ENCODE measurements at regions not wholly inside any gene's neighbourhood (a gene's known extent, or its start where the extent isn't known, plus 50 kb on each side); places are given as distances from the start of the nearest gene placed in this dataset.

DNA sequence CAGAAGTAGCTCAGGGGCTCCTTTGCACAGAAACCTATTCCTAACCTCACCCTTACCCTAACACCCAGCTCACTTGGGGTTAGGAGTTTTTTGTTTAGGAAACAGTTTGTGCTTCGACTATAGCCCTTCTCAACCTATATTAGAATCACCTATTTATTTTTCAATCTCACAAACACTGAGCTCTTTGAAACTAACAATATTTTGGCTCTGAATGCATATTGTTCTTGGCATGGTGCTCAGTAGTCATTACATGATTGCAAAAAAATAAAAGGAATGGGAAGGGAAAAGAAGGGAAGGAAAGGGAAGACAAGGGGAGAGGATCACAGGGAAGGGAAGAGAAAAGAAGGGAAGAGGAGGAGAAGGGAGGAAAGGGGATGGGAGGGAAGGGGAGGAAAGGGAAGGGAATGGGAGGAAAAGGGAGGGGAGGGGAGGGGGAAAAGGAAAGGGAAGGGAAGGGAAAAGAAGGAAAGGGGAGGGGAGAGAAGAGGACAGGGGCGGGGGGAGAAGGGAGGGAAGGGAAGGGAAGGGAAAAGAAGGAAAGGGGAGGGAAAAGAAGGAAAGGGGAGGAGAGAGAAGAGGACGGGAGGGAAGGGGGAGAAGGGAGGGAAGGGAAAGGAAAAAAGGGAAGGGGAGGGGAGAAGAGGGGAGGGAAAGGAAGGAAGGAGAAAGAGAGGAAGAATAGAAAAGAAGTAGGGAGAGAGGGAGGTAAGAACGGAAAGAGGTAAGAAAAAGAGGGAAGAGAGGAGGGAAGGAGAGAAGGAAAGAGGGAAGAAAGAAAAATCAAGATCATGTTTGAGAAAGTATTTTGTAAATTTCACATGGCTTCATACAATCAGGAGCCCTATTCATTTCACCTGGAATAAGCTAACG is 484.1 kb upstream of the NFIA start:
- TF ChIP-seq POLR2AphosphoS5 (IDR thresholded peaks at IDR 0.05; ENCODE audit: low read depth) = no peak
- TF ChIP-seq, protein P1, sequence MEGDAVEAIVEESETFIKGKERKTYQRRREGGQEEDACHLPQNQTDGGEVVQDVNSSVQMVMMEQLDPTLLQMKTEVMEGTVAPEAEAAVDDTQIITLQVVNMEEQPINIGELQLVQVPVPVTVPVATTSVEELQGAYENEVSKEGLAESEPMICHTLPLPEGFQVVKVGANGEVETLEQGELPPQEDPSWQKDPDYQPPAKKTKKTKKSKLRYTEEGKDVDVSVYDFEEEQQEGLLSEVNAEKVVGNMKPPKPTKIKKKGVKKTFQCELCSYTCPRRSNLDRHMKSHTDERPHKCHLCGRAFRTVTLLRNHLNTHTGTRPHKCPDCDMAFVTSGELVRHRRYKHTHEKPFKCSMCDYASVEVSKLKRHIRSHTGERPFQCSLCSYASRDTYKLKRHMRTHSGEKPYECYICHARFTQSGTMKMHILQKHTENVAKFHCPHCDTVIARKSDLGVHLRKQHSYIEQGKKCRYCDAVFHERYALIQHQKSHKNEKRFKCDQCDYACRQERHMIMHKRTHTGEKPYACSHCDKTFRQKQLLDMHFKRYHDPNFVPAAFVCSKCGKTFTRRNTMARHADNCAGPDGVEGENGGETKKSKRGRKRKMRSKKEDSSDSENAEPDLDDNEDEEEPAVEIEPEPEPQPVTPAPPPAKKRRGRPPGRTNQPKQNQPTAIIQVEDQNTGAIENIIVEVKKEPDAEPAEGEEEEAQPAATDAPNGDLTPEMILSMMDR (IDR thresholded peaks at IDR 0.05; ENCODE audit: insufficient read depth, low read length) = no peak
- no peak for TF ChIP-seq GABPA (IDR thresholded peaks at IDR 0.05; ENCODE audit: low read depth)
- TF ChIP-seq, protein P2, sequence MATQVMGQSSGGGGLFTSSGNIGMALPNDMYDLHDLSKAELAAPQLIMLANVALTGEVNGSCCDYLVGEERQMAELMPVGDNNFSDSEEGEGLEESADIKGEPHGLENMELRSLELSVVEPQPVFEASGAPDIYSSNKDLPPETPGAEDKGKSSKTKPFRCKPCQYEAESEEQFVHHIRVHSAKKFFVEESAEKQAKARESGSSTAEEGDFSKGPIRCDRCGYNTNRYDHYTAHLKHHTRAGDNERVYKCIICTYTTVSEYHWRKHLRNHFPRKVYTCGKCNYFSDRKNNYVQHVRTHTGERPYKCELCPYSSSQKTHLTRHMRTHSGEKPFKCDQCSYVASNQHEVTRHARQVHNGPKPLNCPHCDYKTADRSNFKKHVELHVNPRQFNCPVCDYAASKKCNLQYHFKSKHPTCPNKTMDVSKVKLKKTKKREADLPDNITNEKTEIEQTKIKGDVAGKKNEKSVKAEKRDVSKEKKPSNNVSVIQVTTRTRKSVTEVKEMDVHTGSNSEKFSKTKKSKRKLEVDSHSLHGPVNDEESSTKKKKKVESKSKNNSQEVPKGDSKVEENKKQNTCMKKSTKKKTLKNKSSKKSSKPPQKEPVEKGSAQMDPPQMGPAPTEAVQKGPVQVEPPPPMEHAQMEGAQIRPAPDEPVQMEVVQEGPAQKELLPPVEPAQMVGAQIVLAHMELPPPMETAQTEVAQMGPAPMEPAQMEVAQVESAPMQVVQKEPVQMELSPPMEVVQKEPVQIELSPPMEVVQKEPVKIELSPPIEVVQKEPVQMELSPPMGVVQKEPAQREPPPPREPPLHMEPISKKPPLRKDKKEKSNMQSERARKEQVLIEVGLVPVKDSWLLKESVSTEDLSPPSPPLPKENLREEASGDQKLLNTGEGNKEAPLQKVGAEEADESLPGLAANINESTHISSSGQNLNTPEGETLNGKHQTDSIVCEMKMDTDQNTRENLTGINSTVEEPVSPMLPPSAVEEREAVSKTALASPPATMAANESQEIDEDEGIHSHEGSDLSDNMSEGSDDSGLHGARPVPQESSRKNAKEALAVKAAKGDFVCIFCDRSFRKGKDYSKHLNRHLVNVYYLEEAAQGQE (IDR thresholded peaks at IDR 0.05; ENCODE audit: insufficient replicate concordance, low read depth) = no peak

All from HL-60 (cell line).